ENCODE measurements at regions not wholly inside any gene's neighbourhood (a gene's known extent, or its start where the extent isn't known, plus 50 kb on each side); places are given as distances from the start of the nearest gene placed in this dataset.

GRCh38 chr13:82993417-82993816 is 888.9 kb downstream of the SLITRK1 start:
- no peak overlapping the region for H3K14ac ChIP-seq (replicated peaks; ENCODE audit: low read depth, low read length)
- no peaks in the 10 kb centered on the region for H3K4me1 ChIP-seq (ENCODE audit: control insufficient read depth, insufficient read depth, low read length)
- no peak overlapping the region for H4K91ac ChIP-seq (ENCODE audit: insufficient read depth, low read depth, low read length)
- in situ Hi-C loops (cut with MboI; ENCODE audit: low sequenced_read_pairs) (no loop called here), dilution Hi-C loops (cut with HindIII; ENCODE audit: low sequenced_read_pairs, unreplicated experiment) (no loop called here), intact Hi-C loops (cut with micrococcal nuclease) (no loop called here)
- no peak for TF ChIP-seq RFX5 (IDR thresholded peaks at IDR 0.05; ENCODE audit: low read depth, low read length)
- TF ChIP-seq SMC3 (IDR thresholded peaks at IDR 0.05; ENCODE audit: low read depth, low read length): no peak
- TF ChIP-seq CTCF (conservative IDR thresholded peaks at IDR 0.05; ENCODE audit: low read depth, low read length): no peak
- TF ChIP-seq RAD21 (IDR thresholded peaks at IDR 0.05; ENCODE audit: low read length): no peak
- no peak for TF ChIP-seq MAZ (IDR thresholded peaks at IDR 0.05; ENCODE audit: borderline replicate concordance, low read depth, low read length)
- TF ChIP-seq MXI1 (IDR thresholded peaks at IDR 0.05; ENCODE audit: borderline replicate concordance, low read depth, low read length): no peak
- TF ChIP-seq CEBPB (IDR thresholded peaks at IDR 0.05; ENCODE audit: low read depth, low read length): no peak
- TF ChIP-seq, protein P1, sequence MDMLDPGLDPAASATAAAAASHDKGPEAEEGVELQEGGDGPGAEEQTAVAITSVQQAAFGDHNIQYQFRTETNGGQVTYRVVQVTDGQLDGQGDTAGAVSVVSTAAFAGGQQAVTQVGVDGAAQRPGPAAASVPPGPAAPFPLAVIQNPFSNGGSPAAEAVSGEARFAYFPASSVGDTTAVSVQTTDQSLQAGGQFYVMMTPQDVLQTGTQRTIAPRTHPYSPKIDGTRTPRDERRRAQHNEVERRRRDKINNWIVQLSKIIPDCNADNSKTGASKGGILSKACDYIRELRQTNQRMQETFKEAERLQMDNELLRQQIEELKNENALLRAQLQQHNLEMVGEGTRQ (IDR thresholded peaks at IDR 0.05; ENCODE audit: low read depth, low read length): no peak
- no peak overlapping the region for H4K5ac ChIP-seq (ENCODE audit: low read depth, low read length)
- no peak overlapping the region for H3K56ac ChIP-seq (ENCODE audit: extremely low read depth, insufficient read depth, low read length)
- no peak overlapping the region for H2AK5ac ChIP-seq (ENCODE audit: low read depth, low read length)
- no peak overlapping the region for H2BK5ac ChIP-seq (ENCODE audit: low read depth, low read length, poor library complexity, severe bottlenecking)
- H3K27ac ChIP-seq (ENCODE audit: insufficient read depth, low read length): no peak overlapping the region
- no peaks in the 10 kb centered on the region for H3K79me1 ChIP-seq (ENCODE audit: low read depth in 1 of 2, low read length in 2 of 2)
- no peaks in the 10 kb centered on the region for H3K27me3 ChIP-seq (ENCODE audit: control insufficient read depth, insufficient read depth, low read length)
- no peak overlapping the region for H3K23ac ChIP-seq (ENCODE audit: low read depth, low read length)
- H3K4me3 ChIP-seq (ENCODE audit: insufficient read depth, low read depth, low read length): no peak overlapping the region
- ChIA-PET POLR2A (ENCODE audit: unreplicated experiment) (no interaction called here), CTCF (no interaction called here)
- no peaks in the 10 kb centered on the region for H3K36me3 ChIP-seq (ENCODE audit: control insufficient read depth, insufficient read depth, low read length)
- no CpG with 5 or more reads among the region's 2 CpGs for WGBS, 2 experiments (ENCODE audit: extremely low coverage in 2 of 2, insufficient read length in 1 of 2)
- H4K20me1 ChIP-seq (ENCODE audit: insufficient read depth, low read length): no peaks in the 10 kb centered on the region
- no peak overlapping the region for H3K4me2 ChIP-seq (ENCODE audit: low read depth, low read length)
- no peak overlapping the region for H4K8ac ChIP-seq (ENCODE audit: low read depth in 2 of 2, low read length in 2 of 2)
- no peak overlapping the region for H2BK120ac ChIP-seq (ENCODE audit: low read depth, low read length)
- no peak overlapping the region for H3K9ac ChIP-seq (ENCODE audit: low read depth, low read length)
- no peak overlapping the region for H2BK20ac ChIP-seq (ENCODE audit: low read depth, low read length)
- no peaks in the 10 kb centered on the region for H3K9me3 ChIP-seq (ENCODE audit: control insufficient read depth, insufficient read depth, low read length)
- H2BK15ac ChIP-seq (ENCODE audit: low read depth, low read length): no peak overlapping the region
- no peak for ATAC-seq (ENCODE audit: low read depth)
- H3K18ac ChIP-seq (ENCODE audit: low read depth, low read length): no peak overlapping the region
- no TSS peak for BruUV-seq (replicated peaks)
- H2AFZ ChIP-seq (replicated peaks; ENCODE audit: low read length, poor library complexity): peak overlapping the region; percentile 40
- H3K9me1 ChIP-seq (ENCODE audit: insufficient read depth, low read length): no peaks in the 10 kb centered on the region
- no peak overlapping the region for H2AK9ac ChIP-seq (replicated peaks; ENCODE audit: low read depth, low read length, poor library complexity)
- no peak overlapping the region for H3K4ac ChIP-seq (ENCODE audit: low read depth, low read length)
- no peak for DNase-seq

Measured in IMR-90 (cell line).